Epithelial cell of proximal tubule (primary cell): ENCODE measurements at regions not wholly inside any gene's neighbourhood (a gene's known extent, or its start where the extent isn't known, plus 50 kb on each side); places are given as distances from the start of the nearest gene placed in this dataset.
"Not testable (repeated sequence)": the region's sequence is repeated elsewhere in the genome, so short reads cannot be mapped to it uniquely, and the experiment has no call there.

Experiments used
- DNase-seq: peaks from one replicate; pipeline ENCODE4 v3.0.0-alpha.2; 2011; ENCODE audit warnings: low read depth
- H3K4me3 ChIP-seq: 2 replicates; pipeline ENCODE4 v1.5.1; 2011; ENCODE audit warnings: low read depth, mild to moderate bottlenecking, low read length
- CTCF ChIP-seq: conservative IDR thresholded peaks from 2 replicates; pipeline ENCODE4 v1.5.1; 2012; ENCODE audit warnings: low read depth, mild to moderate bottlenecking, low read length

- H3K4me3 ChIP-seq, result no peak overlapping the region
- no peak for DNase-seq
- no peak for TF ChIP-seq CTCF
These were observed 76.7 kb upstream of the CASZ1 start for GRCh38 chr1:10873189-10873588.

GRCh38 chr1:10874351-10874750 lies 77.9 kb upstream of the CASZ1 start:
- TF ChIP-seq CTCF, result no peak
- no peak for DNase-seq
- H3K4me3 ChIP-seq, result no peak overlapping the region

GRCh38 chr1:10877894-10878293 lies 81.4 kb upstream of the CASZ1 start:
- no peak for TF ChIP-seq CTCF
- H3K4me3 ChIP-seq, result no peak overlapping the region
- no peak for DNase-seq

- no peak for TF ChIP-seq CTCF
- DNase-seq, result no peak
- no peak overlapping the region for H3K4me3 ChIP-seq
These were observed 82.0 kb upstream of the CASZ1 start for GRCh38 chr1:10878469-10878868.

GRCh38 chr1:10880063-10880462 lies 83.6 kb upstream of the CASZ1 start:
- TF ChIP-seq CTCF, result no peak
- DNase-seq, result no peak
- no peak overlapping the region for H3K4me3 ChIP-seq

- DNase-seq, result no peak
- H3K4me3 ChIP-seq, result no peak overlapping the region
- TF ChIP-seq CTCF, result no peak
These were observed 84.6 kb upstream of the CASZ1 start for GRCh38 chr1:10881046-10881445.

GRCh38 chr1:10882069-10882468 lies 85.6 kb upstream of the CASZ1 start:
- no peak overlapping the region for H3K4me3 ChIP-seq
- DNase-seq, result no peak

GRCh38 chr1:10887032-10887431 lies 90.6 kb upstream of the CASZ1 start:
- H3K4me3 ChIP-seq, DNase-seq: not testable (repeated sequence)

More at GRCh38 chr1:10882069-10882468, 85.6 kb upstream of the CASZ1 start:
- no peak for TF ChIP-seq CTCF
